Sigmoid colon (tissue), 3 donors: ENCODE measurements at regions not wholly inside any gene's neighbourhood (a gene's known extent, or its start where the extent isn't known, plus 50 kb on each side); places are given as distances from the start of the nearest gene placed in this dataset.

Experiments
- CTCF ChIP-seq, 4 experiments: fragments of 450-650 bp in 3 of 4; fragments of 200-600 bp in 1 of 4; IDR thresholded peaks; one replicate each; pipeline ENCODE4 v1.5.1; 2016 to 2019; ENCODE audit warnings: antibody characterized with exemption in 4 of 4, mild to moderate bottlenecking in 3 of 4, moderate library complexity in 2 of 4
- POLR2A ChIP-seq, 2 donors: fragments of 450-650 bp; IDR thresholded peaks; one replicate each; pipeline ENCODE4 v1.6.1; 2016; ENCODE audit warnings: antibody characterized with exemption in 2 of 2, mild to moderate bottlenecking in 2 of 2, moderate library complexity in 2 of 2

- no peak for TF ChIP-seq POLR2A (IDR thresholded peaks at IDR 0.05)
- no peak for TF ChIP-seq CTCF (IDR thresholded peaks at IDR 0.05)
These were observed 140.4 kb upstream of the COL21A1 start for GRCh38 chr6:56387621-56388414.
